Neural cell (in vitro differentiated cells): ENCODE measurements at regions not wholly inside any gene's neighbourhood (a gene's known extent, or its start where the extent isn't known, plus 50 kb on each side); places are given as distances from the start of the nearest gene placed in this dataset.

Source experiments
- H2AFZ ChIP-seq: fragments of 200-600, 300-800 bp; sonication (generic), shearing (Covaris generic); 2 replicates; pipeline ENCODE4 v1.6.0; 2014; ENCODE audit warnings: low read depth, mild to moderate bottlenecking, antibody characterized with exemption, low read length, moderate library complexity
- H3F3A ChIP-seq: fragments of 200-600 bp; shearing (Covaris generic); 2 replicates; pipeline ENCODE4 v1.6.1; 2016; ENCODE audit warnings: mild to moderate bottlenecking, moderate library complexity, mixed read lengths, antibody characterized with exemption, low read length; ENCODE audit not compliant: insufficient read depth, poor library complexity, severe bottlenecking
- H3K27ac ChIP-seq: fragments of 200-600, 300-800 bp; sonication (generic), shearing (Covaris generic); 2 replicates; pipeline ENCODE4 v1.5.1; 2014; ENCODE audit warnings: mild to moderate bottlenecking, low read length, moderate library complexity
- H3K27me3 ChIP-seq: fragments of 300-800, 200-600 bp; sonication (generic), shearing (Covaris generic); 2 replicates; pipeline ENCODE4 v1.6.0; 2014; ENCODE audit warnings: mild to moderate bottlenecking, low read depth, low read length, moderate library complexity; ENCODE audit not compliant: insufficient read depth
- H3K36me3 ChIP-seq: fragments of 300-800, 200-600 bp; sonication (generic), shearing (Covaris generic); 2 replicates; pipeline ENCODE4 v1.5.1; 2014; ENCODE audit warnings: mild to moderate bottlenecking, antibody characterized with exemption, low read length, moderate library complexity; ENCODE audit not compliant: insufficient read depth
- H3K4me2 ChIP-seq: fragments of 300-800, 200-600 bp; sonication (generic), shearing (Covaris generic); 2 replicates; pipeline ENCODE4 v1.6.0; 2014; ENCODE audit warnings: mild to moderate bottlenecking, low read length
- H3K4me3 ChIP-seq: fragments of 300-800, 200-600 bp; sonication (generic), shearing (Covaris generic); 2 replicates; pipeline ENCODE4 v1.5.1; 2014; ENCODE audit warnings: mild to moderate bottlenecking, low read length, moderate library complexity
- H3K79me2 ChIP-seq: fragments of 200-600 bp; shearing (Covaris generic); replicated peaks from 2 replicates; pipeline ENCODE4 v1.6.0; 2014; ENCODE audit warnings: mild to moderate bottlenecking, low read length, moderate library complexity; ENCODE audit not compliant: insufficient read depth
- H3K9ac ChIP-seq: fragments of 300-800, 200-600 bp; sonication (generic), shearing (Covaris generic); 2 replicates; pipeline ENCODE4 v1.6.1; 2016; ENCODE audit warnings: mild to moderate bottlenecking, low read length, mixed read lengths
- H3K9me2 ChIP-seq: fragments of 200-600 bp; shearing (Covaris generic); 2 replicates; pipeline ENCODE4 v1.6.1; 2016; ENCODE audit warnings: mild to moderate bottlenecking, low read length, mixed read lengths; ENCODE audit not compliant: insufficient read depth
- H3K9me3 ChIP-seq: fragments of 200-600, 300-800 bp; sonication (generic), shearing (Covaris generic); 2 replicates; pipeline ENCODE4 v1.6.1; 2016; ENCODE audit warnings: mild to moderate bottlenecking, mixed run types, low read length, moderate library complexity, mixed read lengths
- H4K20me1 ChIP-seq: fragments of 200-600 bp; shearing (Covaris generic); 2 replicates; pipeline ENCODE4 v1.6.1; 2016; ENCODE audit warnings: mild to moderate bottlenecking, mixed run types; ENCODE audit not compliant: insufficient read depth
- CTCF ChIP-seq: fragments of 450-650 bp; IDR thresholded peaks from 2 replicates; pipeline ENCODE4 v1.5.1; 2014; ENCODE audit warnings: antibody characterized with exemption, mild to moderate bottlenecking, moderate library complexity; ENCODE audit not compliant: poor library complexity, severe bottlenecking
- EP300 ChIP-seq: fragments of 450-650 bp; conservative IDR thresholded peaks from 2 replicates; pipeline ENCODE4 v1.6.1; 2014; ENCODE audit warnings: antibody characterized with exemption, mild to moderate bottlenecking, moderate library complexity; ENCODE audit not compliant: poor library complexity, severe bottlenecking
- EZH2 ChIP-seq: fragments of 200-600, 300-800 bp; shearing (Covaris generic), sonication (generic); IDR thresholded peaks from 2 replicates; pipeline ENCODE4 v1.6.1; 2014; ENCODE audit warnings: antibody characterized with exemption, low read length, borderline replicate concordance, mild to moderate bottlenecking; ENCODE audit not compliant: insufficient read depth, poor library complexity, severe bottlenecking
- MXI1 ChIP-seq: fragments of 450-650 bp; conservative IDR thresholded peaks from 2 replicates; pipeline ENCODE4 v1.6.1; 2014; ENCODE audit warnings: antibody characterized with exemption, mild to moderate bottlenecking; ENCODE audit not compliant: poor library complexity, severe bottlenecking
- POLR2AphosphoS5 ChIP-seq: IDR thresholded peaks from 2 replicates; pipeline ENCODE4 v1.6.1; 2012
- RAD21 ChIP-seq: fragments of 450-650 bp; conservative IDR thresholded peaks from 2 replicates; pipeline ENCODE4 v1.6.1; 2014; ENCODE audit warnings: antibody characterized with exemption, mild to moderate bottlenecking, moderate library complexity
- REST ChIP-seq: IDR thresholded peaks from 2 replicates; pipeline ENCODE4 v1.6.1; 2012; ENCODE audit warnings: borderline replicate concordance
- SMC3 ChIP-seq: fragments of 450-650 bp; conservative IDR thresholded peaks from 2 replicates; pipeline ENCODE4 v1.6.1; 2014; ENCODE audit warnings: antibody characterized with exemption, mild to moderate bottlenecking, moderate library complexity; ENCODE audit not compliant: poor library complexity
- TAF1 ChIP-seq: IDR thresholded peaks from 2 replicates; pipeline ENCODE4 v1.6.1; 2012; ENCODE audit warnings: low read depth

DNA sequence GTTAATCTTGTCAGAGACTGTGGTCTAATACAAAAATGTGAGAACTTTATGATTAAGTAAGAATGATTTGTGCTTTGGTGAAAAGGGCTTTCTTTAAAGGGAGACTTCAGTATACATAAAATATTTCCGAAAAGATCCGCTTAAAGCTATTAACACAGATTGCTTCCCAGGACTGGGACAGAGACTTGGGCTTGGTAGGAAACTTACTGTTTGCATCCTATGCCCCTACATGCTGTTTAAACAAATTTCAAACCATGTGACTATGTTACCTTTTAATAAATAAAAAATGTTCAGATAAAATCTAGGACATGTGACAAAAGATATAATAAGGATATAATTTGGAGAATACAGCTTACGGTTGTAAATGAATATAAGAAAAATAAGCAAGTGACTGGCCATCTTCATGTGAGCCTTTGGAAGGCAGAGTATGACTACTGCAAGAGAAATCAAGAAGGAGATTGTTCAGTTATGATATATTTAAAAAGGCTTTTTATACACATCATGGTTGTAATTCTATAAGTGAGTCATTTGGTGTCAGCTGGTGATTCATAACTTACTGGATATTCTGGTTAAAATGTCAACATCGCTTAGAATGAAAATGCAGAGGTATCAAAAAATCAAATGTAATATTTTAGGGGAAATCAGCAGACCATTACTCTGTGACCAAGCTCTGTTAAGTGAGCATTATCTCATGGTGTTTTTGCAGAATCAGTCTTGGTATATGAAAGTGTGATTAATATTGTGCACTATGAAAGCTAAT is 234.7 kb upstream of the E2F7 start:
- H3K9me3 ChIP-seq = no peaks in the 10 kb centered on the region
- no peak overlapping the region for H3K4me3 ChIP-seq
- no peak overlapping the region for H3K27ac ChIP-seq
- TF ChIP-seq CTCF (no peak), TAF1 (no peak), REST (no peak), POLR2AphosphoS5 (no peak)
- no peaks in the 10 kb centered on the region for H3K79me2 ChIP-seq
- H4K20me1 ChIP-seq = no peaks in the 10 kb centered on the region
- no peaks in the 10 kb centered on the region for H3K9me2 ChIP-seq
- no peaks in the 10 kb centered on the region for H3K36me3 ChIP-seq
- H3K9ac ChIP-seq = no peak overlapping the region
- H3F3A ChIP-seq = no peaks in the 10 kb centered on the region
- H2AFZ ChIP-seq = no peak overlapping the region
- H3K27me3 ChIP-seq = no peaks in the 10 kb centered on the region
- H3K4me2 ChIP-seq = no peak overlapping the region

GRCh38 chr12:77299001-77299400 is 233.6 kb upstream of the E2F7 start:
- Histone ChIP-seq H3K36me3 (no peaks in the 10 kb centered on the region), H2AFZ (no peak overlapping the region), H3K9ac (no peak overlapping the region), H3K9me3 (no peaks in the 10 kb centered on the region), H3K27ac (no peak overlapping the region), H3K27me3 (no peaks in the 10 kb centered on the region), H4K20me1 (no peaks in the 10 kb centered on the region), H3F3A (no peaks in the 10 kb centered on the region), H3K9me2 (no peaks in the 10 kb centered on the region), H3K4me2 (no peak overlapping the region), H3K79me2 (no peaks in the 10 kb centered on the region), H3K4me3 (no peak overlapping the region)
- TF ChIP-seq RAD21 (no peak), TAF1 (no peak), SMC3 (no peak), POLR2AphosphoS5 (no peak), EZH2 (no peak), EP300 (no peak), MXI1 (no peak)
